HG02642 (cell line): ENCODE measurements at regions not wholly inside any gene's neighbourhood (a gene's known extent, or its start where the extent isn't known, plus 50 kb on each side); places are given as distances from the start of the nearest gene placed in this dataset.
A peak's percentile ranks its signal among the peaks of the same experiment; 100 is the strongest.

Source experiments
- ATAC-seq: cut with Tn5 transposase; IDR thresholded peaks from one replicate; pipeline ENCODE4 v1.9.1; 2021; ENCODE audit warnings: mild to moderate bottlenecking; ENCODE audit not compliant: unreplicated experiment, poor library complexity

- ATAC-seq = no peak
Observed at GRCh38 chr5:41670854-41671479, 160.6 kb upstream of the PLCXD3 start.

GRCh38 chr5:41670216-41670615 is 159.8 kb upstream of the PLCXD3 start:
- ATAC-seq = no peak

GRCh38 chr5:41661254-41661653 is 150.9 kb upstream of the PLCXD3 start:
- no peak for ATAC-seq

- ATAC-seq = no peak
Observed at GRCh38 chr5:41656597-41656996, 146.2 kb upstream of the PLCXD3 start.

GRCh38 chr5:41650131-41650530 is 139.7 kb upstream of the PLCXD3 start:
- no peak for ATAC-seq

GRCh38 chr5:41649659-41650058 is 139.3 kb upstream of the PLCXD3 start:
- no peak for ATAC-seq

- ATAC-seq = no peak
Observed at GRCh38 chr5:41648996-41649395, 138.6 kb upstream of the PLCXD3 start.

- ATAC-seq = no peak
Observed at GRCh38 chr5:41641621-41642020, 131.2 kb upstream of the PLCXD3 start.

GRCh38 chr5:41638685-41639084 is 128.3 kb upstream of the PLCXD3 start:
- ATAC-seq = no peak

- ATAC-seq = no peak
Observed at GRCh38 chr5:41637869-41638268, 127.5 kb upstream of the PLCXD3 start.

- no peak for ATAC-seq
Observed at GRCh38 chr5:41637424-41637823, 127.0 kb upstream of the PLCXD3 start.

- peak; percentile 87 for ATAC-seq
Observed at GRCh38 chr5:41636605-41637004, 126.2 kb upstream of the PLCXD3 start.

GRCh38 chr5:41629897-41630296 is 119.5 kb upstream of the PLCXD3 start:
- no peak for ATAC-seq

- no peak for ATAC-seq
Observed at GRCh38 chr5:41625571-41625970, 115.2 kb upstream of the PLCXD3 start.

GRCh38 chr5:41621420-41621819 is 111.0 kb upstream of the PLCXD3 start:
- no peak for ATAC-seq

GRCh38 chr5:41617843-41618515 is 107.6 kb upstream of the PLCXD3 start:
- ATAC-seq = no peak

- ATAC-seq = no peak
Observed at GRCh38 chr5:41610386-41610785, 100.0 kb upstream of the PLCXD3 start.

- no peak for ATAC-seq
Observed at GRCh38 chr5:41600731-41601130, 90.3 kb upstream of the PLCXD3 start.

- ATAC-seq = no peak
Observed at GRCh38 chr5:41598011-41598410, 87.6 kb upstream of the PLCXD3 start.

- ATAC-seq = no peak
Observed at GRCh38 chr5:41587668-41588067, 77.3 kb upstream of the PLCXD3 start.

- no peak for ATAC-seq
Observed at GRCh38 chr5:41575110-41575779, 64.8 kb upstream of the PLCXD3 start.

- ATAC-seq = no peak
Observed at GRCh38 chr5:41574391-41574790, 64.0 kb upstream of the PLCXD3 start.
